ENCODE measurements at regions not wholly inside any gene's neighbourhood (a gene's known extent, or its start where the extent isn't known, plus 50 kb on each side); places are given as distances from the start of the nearest gene placed in this dataset.
"Not testable (repeated sequence)": the region's sequence is repeated elsewhere in the genome, so short reads cannot be mapped to it uniquely, and the experiment has no call there.

DNA sequence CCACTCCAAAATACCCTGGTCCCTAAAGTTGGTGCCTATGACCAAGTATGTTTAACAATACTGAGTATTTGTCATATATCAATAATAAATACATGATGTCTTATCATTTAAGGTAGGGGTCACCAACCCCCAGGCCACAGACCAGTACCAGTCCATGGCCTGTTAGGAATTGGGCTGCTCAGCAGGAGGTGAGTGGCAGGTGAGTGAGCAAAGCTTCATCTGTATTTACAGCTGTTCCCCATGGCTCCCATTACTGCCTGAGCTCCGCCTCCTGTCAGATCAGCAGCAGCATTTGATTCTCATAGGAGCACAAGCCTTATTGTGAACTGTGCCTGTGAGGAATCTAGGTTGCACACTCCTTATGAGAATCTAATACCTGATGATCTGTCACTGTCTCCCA lies 126.2 kb downstream of the HNRNPD start:
- DNase-seq (ENCODE audit: low read depth, low spot score) = no peak

DNA sequence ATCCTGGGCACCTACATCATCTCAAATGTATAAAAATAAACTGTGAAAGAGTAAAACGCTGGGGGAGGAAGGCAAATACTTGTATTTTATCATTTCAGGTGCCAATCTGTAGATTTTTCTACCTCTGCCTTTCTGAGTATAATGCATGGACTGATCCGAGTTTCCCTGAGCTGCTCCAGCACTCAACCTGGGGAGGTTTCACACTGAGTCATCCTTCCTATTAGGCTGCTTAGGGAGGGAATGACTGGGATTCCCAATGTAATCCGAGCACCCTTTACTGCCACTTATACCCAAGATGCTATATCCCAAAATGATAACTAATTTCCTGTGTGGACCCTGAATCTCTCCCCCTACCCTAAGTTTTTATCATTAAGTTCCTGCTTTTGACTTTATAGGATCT lies 126.6 kb downstream of the HNRNPD start:
- DNase-seq (ENCODE audit: low read depth, low spot score) = no peak

DNA sequence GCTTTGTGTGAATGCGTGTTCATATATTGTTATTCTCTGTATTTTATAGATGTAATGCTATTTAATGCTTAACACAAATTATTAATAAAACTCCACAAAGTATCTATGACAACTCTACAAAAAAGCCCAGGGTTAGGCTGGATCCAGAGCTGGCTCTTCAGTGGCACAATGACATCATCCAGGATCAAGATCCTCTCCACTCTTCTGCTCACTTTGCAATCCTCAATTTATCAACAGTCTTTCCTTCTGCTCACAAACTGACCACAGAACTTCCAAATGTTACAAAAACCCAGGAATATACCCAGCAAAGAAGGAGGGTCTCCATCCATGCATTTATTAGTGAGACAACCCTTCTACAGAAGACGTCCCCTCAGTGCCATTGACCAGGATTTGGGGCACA lies 132.3 kb downstream of the HNRNPD start:
- no peak for DNase-seq (ENCODE audit: low read depth, low spot score)

GRCh38 chr4:82240410-82240809 lies 133.4 kb downstream of the HNRNPD start:
- no peak for DNase-seq (ENCODE audit: low read depth, low spot score)

DNA sequence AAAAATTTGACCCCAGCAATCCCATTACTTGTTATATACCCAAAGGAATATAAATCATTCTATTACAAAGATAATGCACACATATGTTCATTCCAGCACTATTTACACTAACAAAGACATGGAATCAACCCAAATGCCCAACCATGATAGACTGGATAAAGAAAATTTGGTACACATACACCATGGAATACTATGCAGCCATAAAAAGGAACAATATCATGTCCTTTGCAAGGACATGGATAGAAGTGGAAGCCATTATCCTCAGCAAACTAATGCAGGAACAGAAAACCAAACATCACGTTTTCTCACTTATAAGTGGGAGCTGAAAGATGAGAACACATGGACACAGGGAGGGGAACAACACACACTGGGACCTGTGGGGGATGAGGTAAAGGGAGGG lies 136.6 kb downstream of the HNRNPD start:
- not testable (repeated sequence) for DNase-seq (ENCODE audit: low read depth, low spot score)

DNA sequence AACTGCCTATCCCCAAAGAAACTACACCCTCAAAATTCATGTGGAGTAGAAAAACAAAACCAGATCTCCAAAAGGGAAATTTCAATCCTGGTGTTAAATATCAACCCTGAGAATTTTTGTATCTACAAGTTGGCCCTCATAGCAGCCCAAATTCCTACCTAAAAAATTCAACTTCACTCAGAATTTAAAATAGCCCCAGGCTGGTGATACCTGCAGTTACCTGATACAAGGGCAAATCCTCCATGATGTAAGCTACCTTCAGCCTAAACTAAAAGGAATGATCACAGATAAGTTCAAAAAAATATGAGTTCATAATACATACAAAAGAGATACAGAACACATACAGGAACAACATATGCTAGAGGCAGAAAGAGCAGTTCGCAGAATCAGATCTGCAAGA lies 138.4 kb downstream of the HNRNPD start:
- DNase-seq (ENCODE audit: low read depth, low spot score) = no peak

DNA sequence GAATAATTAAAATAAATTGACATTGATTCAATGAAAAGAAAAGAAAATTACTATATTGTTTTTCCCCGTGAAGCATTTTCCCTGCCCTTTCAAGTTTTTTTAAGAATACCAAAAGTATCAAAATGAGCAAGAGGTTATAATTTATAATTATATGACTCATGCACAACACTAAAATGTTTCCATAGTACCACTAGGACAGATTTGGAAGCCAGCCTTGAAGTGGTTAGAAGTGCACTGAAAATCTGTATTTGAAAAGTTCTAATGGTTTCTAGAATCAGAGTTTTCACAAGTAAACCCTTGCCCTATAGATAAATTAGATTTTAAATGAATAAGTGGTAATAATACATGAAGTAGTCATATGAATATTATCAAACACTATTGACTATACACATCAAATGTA lies 140.9 kb downstream of the HNRNPD start:
- DNase-seq (ENCODE audit: low read depth, low spot score) = no peak

- DNase-seq (ENCODE audit: low read depth, low spot score) = no peak
Observed at GRCh38 chr4:82231806-82232205, 142.0 kb downstream of the HNRNPD start.

GRCh38 chr4:82230306-82230705 lies 143.5 kb downstream of the HNRNPD start:
- DNase-seq (ENCODE audit: low read depth, low spot score) = no peak

GRCh38 chr4:82225030-82225429 lies 148.8 kb downstream of the HNRNPD start:
- no peak for DNase-seq (ENCODE audit: low read depth, low spot score)

- no peak for DNase-seq (ENCODE audit: low read depth, low spot score)
Observed at GRCh38 chr4:82223715-82224114, 150.1 kb downstream of the HNRNPD start.

DNA sequence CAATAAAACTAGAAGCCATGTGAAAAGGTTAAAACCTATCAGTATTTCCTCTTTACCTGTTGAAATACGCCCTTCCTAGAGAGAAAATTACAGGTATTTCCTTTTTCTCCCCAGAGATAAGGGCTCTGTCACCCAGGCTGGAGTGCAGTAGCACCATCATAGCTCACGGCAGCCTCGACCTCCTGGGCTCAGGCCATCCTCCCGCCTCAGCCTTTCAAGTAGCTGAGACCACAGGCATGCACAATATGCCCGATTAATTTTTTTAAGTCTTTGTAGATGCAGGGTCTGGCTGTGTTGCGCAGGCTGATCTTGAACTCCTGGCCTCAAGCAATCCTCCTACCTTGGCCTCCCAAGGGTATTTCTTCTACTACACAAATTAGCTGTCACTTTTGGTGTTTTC lies 154.4 kb downstream of the HNRNPD start:
- no peak for DNase-seq (ENCODE audit: low read depth, low spot score)

DNA sequence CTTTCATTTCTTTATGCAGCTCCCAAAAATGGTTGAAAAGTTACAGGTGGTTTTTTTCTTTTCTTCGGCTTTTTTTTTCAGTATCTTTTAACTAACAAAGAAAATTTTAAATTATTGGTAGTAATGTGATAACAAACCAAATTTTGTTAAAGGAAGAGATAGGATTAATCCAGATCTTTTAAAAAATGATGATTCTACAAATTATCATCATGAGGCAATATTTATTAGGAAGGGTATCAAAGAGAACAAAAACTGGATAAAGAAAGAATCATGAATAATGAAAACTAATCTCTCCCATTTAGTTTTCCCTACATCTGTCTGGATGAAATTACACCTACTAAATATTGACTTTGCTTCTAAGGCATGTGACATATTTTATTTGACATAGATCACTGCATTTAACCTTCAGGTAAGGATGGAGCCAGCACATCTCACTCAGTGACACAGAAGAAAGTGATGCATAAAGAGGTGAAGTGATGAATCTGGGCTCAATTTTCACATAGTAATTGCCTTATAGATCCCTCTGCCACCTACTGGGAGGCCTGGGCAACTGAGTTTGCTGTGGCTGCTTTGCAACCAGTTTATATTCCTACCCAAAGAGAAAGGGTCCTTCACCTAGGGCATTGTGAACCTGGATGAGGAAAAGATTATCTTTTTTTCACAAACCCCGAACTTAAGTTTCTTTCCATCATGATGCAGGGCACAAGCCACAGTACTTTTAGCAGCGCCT lies 155.6 kb downstream of the HNRNPD start:
- peak; percentile 17 for DNase-seq (ENCODE audit: low read depth, low spot score)

- no peak for DNase-seq (ENCODE audit: low read depth, low spot score)
Observed at GRCh38 chr4:82216219-82216618, 157.6 kb downstream of the HNRNPD start.

DNA sequence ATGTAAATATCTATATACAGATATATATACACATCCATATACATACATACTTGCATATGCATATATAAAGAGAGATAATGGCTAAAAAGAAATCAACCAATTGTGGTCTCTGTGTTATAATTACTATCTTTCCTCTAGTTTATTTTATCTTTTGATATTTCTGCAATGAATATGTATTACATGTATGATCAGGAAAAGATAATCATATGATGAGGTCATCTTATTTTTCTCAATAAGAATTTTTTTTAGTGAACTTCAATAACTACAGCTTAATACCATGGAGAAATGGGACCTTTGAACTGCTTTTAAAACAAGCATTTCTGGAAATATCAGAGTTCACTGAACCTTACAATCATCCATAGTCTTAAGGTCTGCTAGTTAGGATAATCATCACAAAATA lies 158.0 kb downstream of the HNRNPD start:
- no peak for DNase-seq (ENCODE audit: low read depth, low spot score)

GRCh38 chr4:82215039-82215438 lies 158.8 kb downstream of the HNRNPD start:
- no peak for DNase-seq (ENCODE audit: low read depth, low spot score)

DNA sequence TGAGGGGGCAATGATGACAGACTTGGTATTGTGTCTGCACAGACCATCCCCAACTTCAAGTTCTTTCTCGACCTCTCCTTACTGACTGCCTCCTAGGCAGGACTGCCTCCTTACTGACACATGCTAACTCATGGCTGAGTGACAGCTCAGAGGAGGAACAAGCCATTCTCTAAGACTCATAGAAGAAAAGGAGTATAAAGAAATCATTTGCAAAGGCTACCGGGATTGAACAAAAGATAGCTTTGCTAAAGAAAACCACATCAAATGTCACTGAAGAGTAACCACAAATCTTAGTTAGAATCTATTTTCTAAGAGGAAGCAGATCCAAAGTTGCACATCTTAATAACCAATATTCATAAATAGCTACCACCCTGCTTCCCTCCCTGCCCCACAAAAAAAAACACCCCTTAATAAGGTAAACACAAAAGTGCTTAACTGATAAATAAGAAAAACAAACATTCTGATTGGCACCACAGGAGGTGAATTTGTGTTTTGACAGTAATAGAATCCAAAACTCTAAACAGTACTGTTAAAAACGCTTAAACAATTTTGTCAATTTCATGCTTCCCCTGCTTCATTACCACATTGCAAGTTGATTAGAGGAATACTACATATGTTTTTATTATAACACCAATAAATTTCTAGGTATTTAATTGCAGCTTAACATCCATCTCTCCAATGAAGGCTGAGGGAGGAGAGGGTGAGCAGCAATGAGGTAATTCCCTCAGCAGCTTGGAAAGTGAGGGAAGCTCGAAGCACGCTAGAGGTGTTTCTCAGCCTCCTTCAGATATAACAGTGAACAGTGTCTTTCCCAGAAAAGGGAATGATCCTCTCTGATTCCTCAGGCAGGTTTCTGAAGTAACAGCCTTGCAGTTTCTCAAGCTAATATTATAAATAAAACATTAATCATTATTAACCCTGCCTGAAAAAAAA lies 160.0 kb downstream of the HNRNPD start:
- DNase-seq (ENCODE audit: low read depth, low spot score) = no peak

DNA sequence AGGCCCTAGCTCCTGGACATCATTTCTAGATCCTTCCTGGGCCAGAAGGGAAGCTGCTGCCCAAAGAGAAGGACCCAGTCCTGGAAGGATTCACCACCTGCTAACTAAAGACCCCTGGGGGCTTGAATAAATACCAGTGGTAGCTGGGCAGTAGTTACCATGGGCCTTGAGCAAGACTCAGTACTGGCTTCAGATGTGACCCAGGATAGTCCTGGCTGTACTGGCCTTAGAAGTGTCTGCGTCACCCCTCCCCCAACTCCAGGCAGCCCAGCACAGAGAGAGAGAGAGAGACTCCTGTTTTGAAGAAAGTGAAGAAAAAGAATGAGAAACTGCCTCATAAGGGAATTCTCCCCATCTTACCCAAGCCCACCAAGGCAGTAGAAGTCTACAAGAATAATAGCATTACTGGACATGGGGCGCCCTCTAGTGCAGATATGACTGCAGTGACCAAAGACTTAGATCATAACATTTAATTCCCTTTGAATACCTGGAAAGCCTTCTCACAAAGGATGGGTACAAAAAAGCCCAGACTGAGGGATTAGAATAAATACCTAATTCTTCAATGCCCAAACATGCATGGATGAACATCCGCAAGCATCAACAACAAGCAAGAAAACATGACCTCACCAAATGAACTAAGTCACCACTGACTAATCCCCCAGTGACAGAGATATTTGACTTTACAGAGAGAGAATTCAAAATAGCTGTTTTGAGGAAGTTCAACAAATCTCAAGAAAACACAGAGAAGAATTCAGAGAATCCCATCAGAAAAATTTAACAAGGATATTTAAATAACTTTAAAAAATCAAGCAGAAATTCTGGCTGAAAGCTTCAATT lies 171.8 kb downstream of the HNRNPD start:
- DNase-seq (ENCODE audit: low read depth, low spot score) = peak; percentile 61

DNA sequence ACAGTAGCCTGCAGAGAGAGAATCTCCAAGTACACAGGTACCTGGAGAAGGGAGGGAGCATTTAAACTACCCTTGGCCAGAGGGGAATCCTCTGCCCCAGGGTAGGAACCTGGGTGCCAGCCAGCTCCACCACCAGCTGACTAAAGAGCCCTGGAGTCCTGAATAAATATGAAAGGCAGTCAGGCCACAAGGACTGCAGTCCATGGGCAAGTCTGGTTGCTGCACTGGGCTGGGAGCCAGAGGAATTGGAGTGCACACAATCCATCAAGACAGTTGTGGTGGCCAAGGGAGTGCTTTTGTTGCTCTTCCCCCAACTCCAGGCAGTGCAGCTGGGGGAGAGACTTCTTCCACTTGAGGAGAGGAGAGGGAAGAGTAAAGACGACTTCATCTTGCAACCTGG lies 172.5 kb downstream of the HNRNPD start:
- DNase-seq (ENCODE audit: low read depth, low spot score) = peak; percentile 75

- no peak for DNase-seq (ENCODE audit: low read depth, low spot score)
Observed at GRCh38 chr4:82200046-82200445, 173.7 kb downstream of the HNRNPD start.

GRCh38 chr4:82194329-82194728 lies 179.5 kb downstream of the HNRNPD start:
- no peak for DNase-seq (ENCODE audit: low read depth, low spot score)

Measured in astrocyte of the hippocampus (primary cell).